Activated CD4-positive, alpha-beta T cell treated with anti-CD3 and anti-CD28 coated beads, Interleukin-2, amount 10 ng/mL, durations not matched to agents 7 days and 5 days (primary cell): ENCODE measurements at regions not wholly inside any gene's neighbourhood (a gene's known extent, or its start where the extent isn't known, plus 50 kb on each side); places are given as distances from the start of the nearest gene placed in this dataset.
A peak's percentile ranks its signal among the peaks of the same experiment; 100 is the strongest.
"Not testable (repeated sequence)": the region's sequence is repeated elsewhere in the genome, so short reads cannot be mapped to it uniquely, and the experiment has no call there.

Experiments used
- CTCF ChIA-PET: fragments of 350-600 bp; sonication (Branson Sonifier 250); formaldehyde crosslinking; loops from one replicate; lab custom pipeline; 2021; ENCODE audit warnings: antibody characterized with exemption; lab: Charles Lee
- POLR2A ChIA-PET: fragments of 350-600 bp; sonication (Branson Sonifier 250); formaldehyde crosslinking; loops from one replicate; lab custom pipeline; 2021; ENCODE audit warnings: antibody characterized with exemption; lab: Charles Lee
- DNase-seq: peaks from one replicate; pipeline ENCODE4 v3.0.0-alpha.2; 2020
- H3K27ac Mint-ChIP-seq: one replicate; pipeline ENCODE4 v1.8.0; 2021; ENCODE audit warnings: mild to moderate bottlenecking, moderate library complexity, mixed read lengths
- H3K27me3 Mint-ChIP-seq: one replicate; pipeline ENCODE4 v1.8.0; 2021; ENCODE audit warnings: mixed read lengths
- H3K36me3 Mint-ChIP-seq: one replicate; pipeline ENCODE4 v1.8.0; 2021; ENCODE audit warnings: low read depth, mixed read lengths
- H3K4me1 Mint-ChIP-seq: one replicate; pipeline ENCODE4 v1.8.0; 2021; ENCODE audit warnings: mixed read lengths
- H3K4me3 Mint-ChIP-seq: one replicate; pipeline ENCODE4 v1.8.0; 2021; ENCODE audit warnings: mild to moderate bottlenecking, moderate library complexity, mixed read lengths
- H3K9me3 Mint-ChIP-seq: one replicate; pipeline ENCODE4 v1.8.0; 2021; ENCODE audit warnings: mixed read lengths

DNA sequence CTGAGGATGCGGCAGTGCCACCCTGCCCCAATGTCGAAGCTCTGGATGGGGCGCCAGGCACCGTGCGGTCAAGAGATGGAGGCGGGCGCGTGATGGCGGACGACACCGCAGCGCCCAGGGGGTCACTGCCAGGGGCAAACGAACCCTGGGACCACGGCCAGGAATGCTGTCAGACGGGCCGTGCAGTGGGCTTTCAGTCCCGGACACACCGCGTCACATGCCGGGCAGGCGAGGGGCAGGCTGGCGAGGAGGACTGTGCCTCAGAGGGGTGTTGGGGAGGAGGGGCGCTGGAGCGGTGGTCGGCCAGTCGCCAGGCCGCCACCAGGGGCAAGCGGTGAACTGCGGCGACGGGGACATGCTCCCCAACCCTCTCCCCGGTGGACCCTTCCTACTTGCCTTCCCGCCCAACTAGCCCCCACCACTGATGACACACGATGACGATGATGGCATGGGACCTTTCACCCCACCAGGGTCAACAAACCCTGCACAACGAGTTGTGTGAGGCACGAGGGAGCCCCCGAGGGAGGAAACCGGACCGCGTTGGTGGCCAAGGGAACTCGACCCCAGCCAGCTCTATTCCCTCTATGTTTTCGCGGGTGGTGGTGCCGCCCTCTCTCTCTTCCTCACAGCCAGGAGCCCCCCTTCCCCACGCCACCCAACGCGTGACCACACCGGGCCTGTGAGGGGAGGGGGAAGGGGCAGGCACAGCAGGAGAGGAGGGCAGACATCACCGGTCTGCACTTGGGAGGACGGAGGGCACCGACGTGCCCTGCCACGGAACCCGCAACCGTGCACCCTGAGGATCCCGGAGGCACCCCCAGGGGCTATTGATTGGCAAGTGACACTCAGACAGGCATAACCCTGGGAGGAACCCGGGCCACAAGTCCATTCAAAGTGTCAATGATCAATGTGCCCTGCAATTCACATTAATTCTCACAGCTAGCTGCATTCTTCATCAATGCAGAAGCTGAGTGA, 1960.9 kb upstream of the DEFB115 start:
- no peak overlapping the region for H3K27ac Mint-ChIP-seq
- no peaks in the 10 kb centered on the region for H3K4me1 Mint-ChIP-seq
- no peaks in the 10 kb centered on the region for H3K36me3 Mint-ChIP-seq
- peaks cover 33% of the 10 kb centered on the region for H3K9me3 Mint-ChIP-seq
- H3K27me3 Mint-ChIP-seq: no peaks in the 10 kb centered on the region
- H3K4me3 Mint-ChIP-seq: no peak overlapping the region
- DNase-seq: no peak
- CTCF ChIA-PET: no interaction called here
- POLR2A ChIA-PET: no interaction called here

DNA sequence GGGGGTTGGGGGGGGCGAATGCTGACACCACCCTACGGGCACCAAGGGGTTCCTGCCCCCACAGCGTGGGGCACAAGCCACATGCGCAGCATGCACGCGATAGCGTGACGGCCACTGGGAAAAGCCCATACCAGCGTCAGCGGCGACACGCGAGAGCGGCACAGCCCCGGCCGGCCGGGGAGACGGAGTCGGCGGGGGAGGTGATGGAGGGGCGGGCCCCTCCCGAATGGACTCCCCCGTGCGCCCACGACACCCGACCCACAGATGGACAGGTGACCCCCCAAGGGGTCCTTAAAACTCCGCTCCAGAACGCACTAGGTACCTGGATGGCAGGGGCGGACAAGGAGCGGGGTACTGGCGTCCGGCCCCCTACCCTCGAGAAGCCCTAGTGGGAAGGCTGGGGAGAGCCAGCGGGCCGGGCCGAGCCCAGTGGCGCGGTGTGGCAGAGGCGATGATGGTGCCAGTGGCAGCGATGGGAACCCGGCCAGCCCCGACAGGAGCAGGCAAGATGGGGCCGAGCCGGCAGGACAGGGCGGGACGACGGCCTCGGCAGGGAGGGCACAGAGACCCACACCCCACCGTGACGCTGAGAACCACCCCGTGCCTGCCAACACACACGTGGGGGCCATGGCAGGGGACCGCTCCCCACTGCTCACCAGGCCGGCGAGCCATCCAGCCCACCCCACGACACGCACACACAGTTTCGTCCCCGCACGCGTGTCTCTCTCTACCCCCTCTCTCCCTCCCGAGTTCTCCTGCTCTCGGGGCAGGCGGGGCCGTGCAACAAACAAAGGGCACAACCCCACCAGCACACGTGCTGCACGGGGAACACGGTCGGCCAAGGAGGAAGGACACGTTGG, 1959.8 kb upstream of the DEFB115 start:
- H3K9me3 Mint-ChIP-seq: peaks cover 33% of the 10 kb centered on the region
- H3K4me3 Mint-ChIP-seq: no peak overlapping the region
- no peak for DNase-seq
- CTCF ChIA-PET: no interaction called here
- H3K4me1 Mint-ChIP-seq: no peaks in the 10 kb centered on the region
- POLR2A ChIA-PET: no interaction called here
- no peaks in the 10 kb centered on the region for H3K36me3 Mint-ChIP-seq
- no peaks in the 10 kb centered on the region for H3K27me3 Mint-ChIP-seq
- no peak overlapping the region for H3K27ac Mint-ChIP-seq

DNA sequence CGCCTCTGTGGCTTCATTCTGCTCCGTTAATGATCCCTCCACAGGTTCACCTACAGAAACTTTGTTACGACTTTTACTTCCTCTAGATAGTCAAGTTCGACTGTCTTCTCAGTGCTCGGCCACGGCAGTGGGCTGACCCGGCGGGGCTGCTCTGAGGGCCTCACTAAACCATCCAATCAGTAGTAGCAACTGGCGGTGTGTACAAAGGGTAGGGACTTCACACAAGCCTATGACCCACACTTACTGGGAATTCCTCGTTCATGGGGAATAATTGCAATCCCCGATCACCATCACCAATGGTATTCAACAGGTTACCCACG, 1959.2 kb upstream of the DEFB115 start:
- Mint-ChIP-seq H3K27ac (no peak overlapping the region), H3K9me3 (peaks cover 37% of the 10 kb centered on the region), H3K27me3 (no peaks in the 10 kb centered on the region), H3K4me3 (no peak overlapping the region), H3K4me1 (no peaks in the 10 kb centered on the region), H3K36me3 (no peaks in the 10 kb centered on the region)
- DNase-seq: no peak
- ChIA-PET POLR2A (no interaction called here), CTCF (no interaction called here)

GRCh38 chr20:29298759-29299613, 1958.5 kb upstream of the DEFB115 start:
- ChIA-PET POLR2A (no interaction called here), CTCF (no interaction called here)
- DNase-seq: no peak
- no peaks in the 10 kb centered on the region for H3K4me1 Mint-ChIP-seq
- peaks cover 40% of the 10 kb centered on the region for H3K9me3 Mint-ChIP-seq
- H3K36me3 Mint-ChIP-seq: no peaks in the 10 kb centered on the region
- no peaks in the 10 kb centered on the region for H3K27me3 Mint-ChIP-seq
- no peak overlapping the region for H3K27ac Mint-ChIP-seq
- H3K4me3 Mint-ChIP-seq: no peak overlapping the region

DNA sequence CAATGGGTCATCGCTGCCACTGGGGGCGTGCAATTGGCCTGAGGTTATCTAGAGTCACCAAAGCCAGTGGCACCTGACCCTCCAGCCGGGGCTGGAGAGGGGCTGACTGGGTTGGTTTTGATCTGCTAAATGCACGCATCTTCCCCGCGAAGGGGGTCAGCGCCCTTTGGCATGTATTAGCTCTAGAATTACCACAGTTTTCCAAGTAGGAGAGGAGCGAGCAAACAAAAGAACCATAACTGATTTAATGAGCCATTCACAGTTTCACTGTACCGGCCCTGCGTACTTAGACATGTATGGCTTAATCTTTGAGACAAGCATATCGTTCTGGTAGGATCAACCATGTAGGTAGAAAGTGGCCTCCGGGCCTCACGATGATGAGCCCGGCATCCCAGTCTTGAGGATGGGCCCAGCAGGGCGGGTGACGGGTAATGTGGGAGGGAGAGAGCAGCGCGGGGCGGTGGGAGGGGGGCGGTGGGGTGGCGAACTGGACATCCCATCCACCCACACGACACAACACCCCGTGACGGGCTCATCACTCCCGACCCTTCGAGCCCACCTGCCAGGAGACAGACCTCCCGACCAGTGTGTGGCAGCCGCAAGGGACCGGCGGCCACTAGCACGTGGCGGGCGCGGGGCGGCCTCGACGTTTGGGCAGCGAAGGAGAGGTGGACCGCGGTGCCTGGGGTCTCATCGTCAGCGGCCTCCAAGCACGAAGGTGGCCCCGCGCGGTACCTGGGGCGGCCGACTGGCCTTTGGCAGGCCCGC, 1957.5 kb upstream of the DEFB115 start:
- ChIA-PET POLR2A (no interaction called here), CTCF (no interaction called here)
- H3K9me3 Mint-ChIP-seq: peaks cover 44% of the 10 kb centered on the region
- H3K36me3 Mint-ChIP-seq: no peaks in the 10 kb centered on the region
- no peak overlapping the region for H3K27ac Mint-ChIP-seq
- no peaks in the 10 kb centered on the region for H3K4me1 Mint-ChIP-seq
- no peak overlapping the region for H3K4me3 Mint-ChIP-seq
- no peak for DNase-seq
- no peaks in the 10 kb centered on the region for H3K27me3 Mint-ChIP-seq

- Mint-ChIP-seq H3K27me3 (no peaks in the 10 kb centered on the region), H3K27ac (no peak overlapping the region), H3K4me3 (no peak overlapping the region), H3K4me1 (peaks cover 5% of the 10 kb centered on the region), H3K36me3 (peaks cover 2% of the 10 kb centered on the region), H3K9me3 (peaks cover 47% of the 10 kb centered on the region)
- ChIA-PET CTCF (no interaction called here), POLR2A (no interaction called here)
- DNase-seq: no peak
Observed at GRCh38 chr20:29300579-29301551, 1956.6 kb upstream of the DEFB115 start.

GRCh38 chr20:29301624-29302259, 1955.7 kb upstream of the DEFB115 start:
- no peak overlapping the region for H3K27ac Mint-ChIP-seq
- H3K27me3 Mint-ChIP-seq: no peaks in the 10 kb centered on the region
- CTCF ChIA-PET: no interaction called here
- peaks cover 2% of the 10 kb centered on the region for H3K36me3 Mint-ChIP-seq
- H3K4me1 Mint-ChIP-seq: peaks cover 5% of the 10 kb centered on the region
- H3K4me3 Mint-ChIP-seq: no peak overlapping the region
- DNase-seq: no peak
- H3K9me3 Mint-ChIP-seq: peaks cover 51% of the 10 kb centered on the region
- POLR2A ChIA-PET: no interaction called here

GRCh38 chr20:29302979-29303644, 1954.4 kb upstream of the DEFB115 start:
- Mint-ChIP-seq H3K27ac (no peak overlapping the region), H3K36me3 (peaks cover 4% of the 10 kb centered on the region), H3K4me3 (no peak overlapping the region), H3K9me3 (peaks cover 51% of the 10 kb centered on the region), H3K4me1 (peaks cover 6% of the 10 kb centered on the region), H3K27me3 (no peaks in the 10 kb centered on the region)
- ChIA-PET POLR2A (no interaction called here), CTCF (interaction anchor here (0.6 kb wide), 1 partner anchor 1266 kb away, joined by 4 read pairs; no protein-coding TSS in a partner anchor)
- DNase-seq: no peak

DNA sequence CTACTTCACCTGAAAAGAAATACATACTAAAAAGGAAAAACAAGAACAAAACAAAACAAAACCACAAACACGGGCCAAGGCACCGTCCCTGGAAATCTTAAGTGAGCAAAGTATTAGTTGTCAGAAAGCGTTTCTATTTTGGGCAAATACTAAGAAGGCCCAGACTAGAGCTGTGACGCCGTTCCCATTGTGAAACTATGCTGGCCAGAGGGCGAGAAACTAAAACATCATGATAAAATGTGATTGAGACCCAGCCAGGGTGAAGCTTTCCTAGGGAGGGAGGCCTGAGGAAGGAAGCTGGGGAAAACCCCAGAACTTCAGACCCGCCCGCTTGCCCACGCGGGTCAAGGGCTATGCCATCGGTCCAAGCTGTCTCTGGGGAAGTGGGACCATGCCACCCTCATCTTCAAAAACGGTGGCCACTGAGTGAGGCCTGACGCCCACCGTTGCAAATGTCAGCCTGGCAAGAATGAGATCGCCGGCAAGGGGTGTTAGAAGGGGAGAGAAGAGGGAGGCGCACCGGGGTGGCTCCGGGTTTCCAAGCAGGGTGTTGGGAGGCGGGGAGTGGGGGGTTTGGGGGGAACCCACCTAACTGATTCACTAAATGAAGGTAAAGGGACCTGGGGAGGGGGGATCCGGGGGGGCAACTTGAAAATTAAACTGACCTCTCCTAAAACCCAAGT, 1950.9 kb upstream of the DEFB115 start:
- Mint-ChIP-seq H3K4me3 (no peak overlapping the region), H3K27ac (peak overlapping the region; percentile 33), H3K27me3 (no peaks in the 10 kb centered on the region), H3K4me1 (peaks cover 6% of the 10 kb centered on the region), H3K36me3 (peaks cover 4% of the 10 kb centered on the region), H3K9me3 (peaks cover 51% of the 10 kb centered on the region)
- ChIA-PET CTCF (no interaction called here), POLR2A (no interaction called here)
- DNase-seq: no peak

GRCh38 chr20:29307484-29307883, 1950.0 kb upstream of the DEFB115 start:
- CTCF ChIA-PET, H3K4me1 Mint-ChIP-seq, H3K27ac Mint-ChIP-seq, DNase-seq, H3K36me3 Mint-ChIP-seq, H3K4me3 Mint-ChIP-seq, POLR2A ChIA-PET, H3K27me3 Mint-ChIP-seq: not testable (repeated sequence)
- peaks cover 58% of the 10 kb centered on the region for H3K9me3 Mint-ChIP-seq
